ENCODE measurements at regions not wholly inside any gene's neighbourhood (a gene's known extent, or its start where the extent isn't known, plus 50 kb on each side); places are given as distances from the start of the nearest gene placed in this dataset.

DNA sequence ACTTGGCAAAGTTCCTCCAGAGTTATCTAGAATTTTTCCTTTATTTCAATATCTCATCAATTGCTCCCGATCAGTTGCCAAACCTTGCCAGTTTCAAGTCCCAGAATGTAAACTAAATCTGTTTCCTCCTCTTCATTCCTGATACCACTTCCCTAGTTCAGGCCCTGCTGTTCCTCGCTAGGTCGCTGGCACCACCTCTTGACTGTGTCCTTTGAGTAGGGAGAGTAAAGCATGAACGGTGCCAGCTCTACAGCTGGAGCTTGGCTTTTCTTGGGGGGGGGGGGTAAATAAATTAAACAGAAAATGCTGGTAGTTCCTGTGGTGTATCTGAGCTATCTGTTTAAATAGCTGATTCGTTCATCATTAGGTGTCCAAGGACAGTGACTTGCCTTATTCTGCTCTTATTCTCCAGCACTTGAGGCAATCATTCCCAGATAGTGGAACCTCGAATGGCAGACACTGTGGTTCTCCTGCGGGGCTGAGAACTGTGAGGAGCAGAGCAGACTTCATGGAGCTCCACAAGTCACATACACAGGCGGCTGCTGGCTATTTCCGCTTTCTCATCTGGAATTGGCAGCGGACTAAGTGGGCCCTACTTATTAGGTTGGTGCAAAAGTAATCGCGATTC is 168.3 kb upstream of the FAT1 start:
- Histone ChIP-seq H3K4me1 (ENCODE audit: control insufficient read depth, insufficient read depth, low read length) (no peaks in the 10 kb centered on the region), H3K27ac (ENCODE audit: low read length) (no peak overlapping the region), H3K9me3 (ENCODE audit: control insufficient read depth, insufficient read depth, low read length) (peaks cover 9% of the 10 kb centered on the region), H3K4me3 (ENCODE audit: low read length) (no peak overlapping the region), H3K36me3 (ENCODE audit: control insufficient read depth, insufficient read depth, low read length) (no peaks in the 10 kb centered on the region), H3K27me3 (ENCODE audit: control insufficient read depth, insufficient read depth, low read length) (no peaks in the 10 kb centered on the region)
- intact Hi-C loops (cut with micrococcal nuclease): no loop called here
- ATAC-seq (no peak), DNase-seq (no peak)
- H3K4me1 Mint-ChIP-seq: no peaks in the 10 kb centered on the region
- TF ChIP-seq, protein P1, sequence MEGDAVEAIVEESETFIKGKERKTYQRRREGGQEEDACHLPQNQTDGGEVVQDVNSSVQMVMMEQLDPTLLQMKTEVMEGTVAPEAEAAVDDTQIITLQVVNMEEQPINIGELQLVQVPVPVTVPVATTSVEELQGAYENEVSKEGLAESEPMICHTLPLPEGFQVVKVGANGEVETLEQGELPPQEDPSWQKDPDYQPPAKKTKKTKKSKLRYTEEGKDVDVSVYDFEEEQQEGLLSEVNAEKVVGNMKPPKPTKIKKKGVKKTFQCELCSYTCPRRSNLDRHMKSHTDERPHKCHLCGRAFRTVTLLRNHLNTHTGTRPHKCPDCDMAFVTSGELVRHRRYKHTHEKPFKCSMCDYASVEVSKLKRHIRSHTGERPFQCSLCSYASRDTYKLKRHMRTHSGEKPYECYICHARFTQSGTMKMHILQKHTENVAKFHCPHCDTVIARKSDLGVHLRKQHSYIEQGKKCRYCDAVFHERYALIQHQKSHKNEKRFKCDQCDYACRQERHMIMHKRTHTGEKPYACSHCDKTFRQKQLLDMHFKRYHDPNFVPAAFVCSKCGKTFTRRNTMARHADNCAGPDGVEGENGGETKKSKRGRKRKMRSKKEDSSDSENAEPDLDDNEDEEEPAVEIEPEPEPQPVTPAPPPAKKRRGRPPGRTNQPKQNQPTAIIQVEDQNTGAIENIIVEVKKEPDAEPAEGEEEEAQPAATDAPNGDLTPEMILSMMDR (IDR thresholded peaks at IDR 0.05): no peak
- H3K9me3 Mint-ChIP-seq: peaks cover 23 to 29% of the 10 kb centered on the region in 2 donors
- no peak overlapping the region for H3K27ac Mint-ChIP-seq
- WGBS (ENCODE audit: insufficient coverage): 85% methylated on average over 12 of the region's 12 CpGs
- H3K27me3 Mint-ChIP-seq (ENCODE audit: low read depth in 2 of 2): no peaks in the 10 kb centered on the region
- H3K4me3 Mint-ChIP-seq: no peak overlapping the region
- H3K36me3 Mint-ChIP-seq: peaks cover 5% of the 10 kb centered on the region

DNA sequence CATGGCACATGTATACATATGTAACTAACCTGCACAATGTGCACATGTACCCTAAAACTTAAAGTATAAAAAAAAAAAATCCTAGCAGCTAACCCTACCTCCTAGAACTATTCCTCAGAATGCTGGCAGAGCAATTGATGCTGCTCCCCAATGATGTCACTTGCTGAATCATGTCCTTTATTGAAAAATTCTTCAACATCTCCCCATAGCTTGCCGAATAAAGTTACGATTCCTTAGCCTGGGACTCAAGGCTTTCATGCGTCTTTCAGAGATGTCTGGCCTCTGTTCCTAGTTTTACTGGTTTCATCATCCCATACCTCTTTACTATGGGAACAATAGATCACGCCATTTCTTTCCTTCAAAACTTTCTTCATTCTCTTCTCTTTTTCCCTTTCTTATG is 174.7 kb upstream of the FAT1 start:
- H3K36me3 Mint-ChIP-seq: peaks cover 9% of the 10 kb centered on the region
- H3K27me3 ChIP-seq (ENCODE audit: control insufficient read depth, insufficient read depth, low read length): no peaks in the 10 kb centered on the region
- ATAC-seq: no peak
- H3K9me3 ChIP-seq (ENCODE audit: control insufficient read depth, insufficient read depth, low read length): peaks cover 4% of the 10 kb centered on the region
- DNase-seq: no peak
- TF ChIP-seq, protein P1 (IDR thresholded peaks at IDR 0.05): no peak
- H3K27me3 Mint-ChIP-seq (ENCODE audit: low read depth in 2 of 2): no peaks in the 10 kb centered on the region
- no peaks in the 10 kb centered on the region for H3K36me3 ChIP-seq (ENCODE audit: control insufficient read depth, insufficient read depth, low read length)
- H3K4me3 ChIP-seq (ENCODE audit: low read length): no peak overlapping the region
- no peaks in the 10 kb centered on the region for H3K4me1 Mint-ChIP-seq
- intact Hi-C loops (cut with micrococcal nuclease): no loop called here
- 95% methylated on average over 4 of the region's 4 CpGs for WGBS (ENCODE audit: insufficient coverage)
- H3K4me1 ChIP-seq (ENCODE audit: control insufficient read depth, insufficient read depth, low read length): no peaks in the 10 kb centered on the region
- H3K9me3 Mint-ChIP-seq: peaks cover 28 to 37% of the 10 kb centered on the region in 2 donors
- H3K27ac ChIP-seq (ENCODE audit: low read length): no peak overlapping the region
- no peak overlapping the region for H3K27ac Mint-ChIP-seq
- no peak overlapping the region for H3K4me3 Mint-ChIP-seq

DNA sequence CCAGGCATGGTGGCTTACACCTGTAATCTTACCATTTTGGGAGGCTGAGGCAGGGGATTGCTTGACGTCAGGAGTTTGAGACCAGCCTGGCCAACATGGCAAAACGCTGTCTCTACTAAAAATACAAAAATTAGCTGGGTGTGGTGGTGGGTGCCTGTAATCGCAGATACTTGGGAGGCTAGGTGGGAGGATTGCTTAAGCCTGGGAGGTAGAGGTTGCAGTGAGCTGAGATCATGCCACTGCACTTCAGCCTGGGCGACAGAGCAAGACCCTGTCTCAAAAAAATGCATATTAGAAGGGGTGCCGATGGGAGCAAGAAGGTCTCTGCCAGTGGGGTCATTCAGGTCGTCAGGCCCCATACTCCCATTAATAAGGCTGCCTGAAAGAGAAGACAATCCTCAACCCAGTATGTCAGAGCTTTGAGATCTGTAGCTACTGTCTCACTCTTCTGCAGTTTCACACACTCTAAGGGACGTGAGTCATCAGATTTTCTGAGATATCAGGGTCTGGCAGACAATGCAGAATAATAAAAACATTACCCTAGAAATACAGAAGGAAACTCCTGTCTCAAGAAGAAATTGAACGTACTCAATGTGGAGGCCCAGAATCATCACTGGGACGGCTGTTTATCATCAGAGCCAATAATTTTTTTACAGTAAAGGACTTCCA is 176.7 kb upstream of the FAT1 start:
- 62% methylated on average over 9 of the region's 9 CpGs for WGBS (ENCODE audit: insufficient coverage)
- no peak overlapping the region for H3K27ac ChIP-seq (ENCODE audit: low read length)
- no peaks in the 10 kb centered on the region for H3K27me3 ChIP-seq (ENCODE audit: control insufficient read depth, insufficient read depth, low read length)
- no peak for DNase-seq
- H3K36me3 ChIP-seq (ENCODE audit: control insufficient read depth, insufficient read depth, low read length): no peaks in the 10 kb centered on the region
- H3K4me3 Mint-ChIP-seq: no peak overlapping the region
- no peaks in the 10 kb centered on the region for H3K27me3 Mint-ChIP-seq (ENCODE audit: low read depth in 2 of 2)
- intact Hi-C loops (cut with micrococcal nuclease): no loop called here
- no peak overlapping the region for H3K4me3 ChIP-seq (ENCODE audit: low read length)
- TF ChIP-seq, protein P1 (IDR thresholded peaks at IDR 0.05): no peak
- H3K9me3 Mint-ChIP-seq: peaks cover 21 to 29% of the 10 kb centered on the region in 2 donors
- H3K27ac Mint-ChIP-seq: no peak overlapping the region
- no peak for ATAC-seq
- peaks cover 9% of the 10 kb centered on the region for H3K36me3 Mint-ChIP-seq
- H3K4me1 ChIP-seq (ENCODE audit: control insufficient read depth, insufficient read depth, low read length): no peaks in the 10 kb centered on the region
- no peaks in the 10 kb centered on the region for H3K4me1 Mint-ChIP-seq
- H3K9me3 ChIP-seq (ENCODE audit: control insufficient read depth, insufficient read depth, low read length): peaks cover 4% of the 10 kb centered on the region

DNA sequence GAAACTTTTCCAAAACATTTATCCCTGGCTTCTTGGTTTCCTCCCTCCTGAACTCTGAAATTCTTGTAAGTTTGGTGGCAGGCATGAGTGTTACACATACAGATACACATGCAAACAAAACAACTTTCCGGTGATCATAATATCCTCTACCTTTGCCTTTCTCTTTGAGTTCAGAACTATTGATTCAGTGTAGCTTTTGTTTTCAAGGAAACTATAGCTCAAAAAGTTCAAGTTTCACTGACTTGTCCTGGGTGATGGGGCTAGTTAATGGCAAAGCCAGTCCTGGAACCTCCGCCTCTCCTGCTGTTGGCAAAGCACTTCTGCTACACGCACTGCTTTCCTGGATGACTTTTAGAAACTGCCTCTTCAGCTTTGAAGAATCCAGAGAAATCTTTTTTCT is 177.3 kb upstream of the FAT1 start:
- Histone ChIP-seq H3K4me1 (ENCODE audit: control insufficient read depth, insufficient read depth, low read length) (no peaks in the 10 kb centered on the region), H3K9me3 (ENCODE audit: control insufficient read depth, insufficient read depth, low read length) (peaks cover 4% of the 10 kb centered on the region), H3K27ac (ENCODE audit: low read length) (no peak overlapping the region), H3K27me3 (ENCODE audit: control insufficient read depth, insufficient read depth, low read length) (no peaks in the 10 kb centered on the region), H3K4me3 (ENCODE audit: low read length) (no peak overlapping the region), H3K36me3 (ENCODE audit: control insufficient read depth, insufficient read depth, low read length) (no peaks in the 10 kb centered on the region)
- peaks cover 21 to 30% of the 10 kb centered on the region in 2 donors for H3K9me3 Mint-ChIP-seq
- ATAC-seq: no peak
- no peak overlapping the region for H3K27ac Mint-ChIP-seq
- whole genome bisulfite sequencing (ENCODE audit: insufficient coverage): 85% methylated on average over 2 of the region's 3 CpGs
- H3K4me1 Mint-ChIP-seq: no peaks in the 10 kb centered on the region
- no peak overlapping the region for H3K4me3 Mint-ChIP-seq
- no peaks in the 10 kb centered on the region for H3K27me3 Mint-ChIP-seq (ENCODE audit: low read depth in 2 of 2)
- no peak for DNase-seq
- intact Hi-C loops (cut with micrococcal nuclease): no loop called here
- TF ChIP-seq, protein P1 (IDR thresholded peaks at IDR 0.05): no peak
- H3K36me3 Mint-ChIP-seq: peaks cover 9% of the 10 kb centered on the region
